GM18873 (cell line): ENCODE measurements at regions not wholly inside any gene's neighbourhood (a gene's known extent, or its start where the extent isn't known, plus 50 kb on each side); places are given as distances from the start of the nearest gene placed in this dataset.
A peak's percentile ranks its signal among the peaks of the same experiment; 100 is the strongest.
"Not testable (repeated sequence)": the region's sequence is repeated elsewhere in the genome, so short reads cannot be mapped to it uniquely, and the experiment has no call there.

Experiments
- ATAC-seq: cut with Tn5 transposase; IDR thresholded peaks from one replicate; pipeline ENCODE4 v1.9.1; 2021; ENCODE audit warnings: mild to moderate bottlenecking, moderate library complexity, moderate number of reproducible peaks; ENCODE audit not compliant: unreplicated experiment, low FRiP score

- no peak for ATAC-seq
Observed at GRCh38 chr5:51156222-51156621, 227.0 kb upstream of the ISL1 start.

GRCh38 chr5:51156838-51157237 lies 226.4 kb upstream of the ISL1 start:
- no peak for ATAC-seq

- ATAC-seq = no peak
Observed at GRCh38 chr5:51159164-51159563, 224.1 kb upstream of the ISL1 start.

- no peak for ATAC-seq
Observed at GRCh38 chr5:51159606-51160005, 223.6 kb upstream of the ISL1 start.

GRCh38 chr5:51162245-51162644 lies 221.0 kb upstream of the ISL1 start:
- no peak for ATAC-seq

- not testable (repeated sequence) for ATAC-seq
Observed at GRCh38 chr5:51165621-51166020, 217.6 kb upstream of the ISL1 start.

GRCh38 chr5:51172903-51173626 lies 210.2 kb upstream of the ISL1 start:
- no peak for ATAC-seq

- ATAC-seq = no peak
Observed at GRCh38 chr5:51181208-51181894, 201.9 kb upstream of the ISL1 start.

- ATAC-seq = no peak
Observed at GRCh38 chr5:51185850-51186329, 197.4 kb upstream of the ISL1 start.

GRCh38 chr5:51188001-51188591 lies 195.2 kb upstream of the ISL1 start:
- ATAC-seq = no peak

- ATAC-seq = no peak
Observed at GRCh38 chr5:51194671-51195070, 188.6 kb upstream of the ISL1 start.

GRCh38 chr5:51201024-51201423 lies 182.2 kb upstream of the ISL1 start:
- ATAC-seq = no peak

GRCh38 chr5:51201708-51202107 lies 181.5 kb upstream of the ISL1 start:
- no peak for ATAC-seq

GRCh38 chr5:51202161-51202560 lies 181.1 kb upstream of the ISL1 start:
- ATAC-seq = no peak

- peak; percentile 58 for ATAC-seq
Observed at GRCh38 chr5:51203598-51203997, 179.7 kb upstream of the ISL1 start.

- no peak for ATAC-seq
Observed at GRCh38 chr5:51208296-51208695, 175.0 kb upstream of the ISL1 start.

GRCh38 chr5:51214746-51215145 lies 168.5 kb upstream of the ISL1 start:
- no peak for ATAC-seq

- no peak for ATAC-seq
Observed at GRCh38 chr5:51225789-51226742, 157.2 kb upstream of the ISL1 start.

GRCh38 chr5:51227963-51228470 lies 155.2 kb upstream of the ISL1 start:
- no peak for ATAC-seq

GRCh38 chr5:51230336-51230735 lies 152.9 kb upstream of the ISL1 start:
- no peak for ATAC-seq
